ENCODE measurements at regions not wholly inside any gene's neighbourhood (a gene's known extent, or its start where the extent isn't known, plus 50 kb on each side); places are given as distances from the start of the nearest gene placed in this dataset.

GRCh38 chr13:20305587-20305986 lies 73.5 kb upstream of the GJB6 start:
- TF ChIP-seq CTCF (IDR thresholded peaks at IDR 0.05 in 4 of 5, conservative IDR thresholded peaks at IDR 0.05 in 1 of 5): no peak
- TF ChIP-seq POLR2A (IDR thresholded peaks at IDR 0.05): no peak

Measured in gastrocnemius medialis (tissue), 4 donors.